Esophagus muscularis mucosa (tissue), 4 donors: ENCODE measurements at regions not wholly inside any gene's neighbourhood (a gene's known extent, or its start where the extent isn't known, plus 50 kb on each side); places are given as distances from the start of the nearest gene placed in this dataset.

Source experiments
- DNase-seq: peaks from one replicate; pipeline ENCODE4 v3.0.0-alpha.2; 2017; ENCODE audit errors: extremely low spot score
- H3K27ac ChIP-seq, 4 donors: fragments of 200-600 bp; sonication (generic); replicated peaks in 1 of 4; 1 replicate in 3 of 4; 2 replicates in 1 of 4; pipeline ENCODE4 v1.5.1; 2016 to 2019; ENCODE audit warnings: mild to moderate bottlenecking in 1 of 4
- H3K27me3 ChIP-seq, 4 donors: fragments of 200-600 bp; sonication (generic); one replicate each; pipeline versions ENCODE4 v1.5.1 to v1.6.0; 2016 to 2019
- H3K36me3 ChIP-seq, 4 donors: fragments of 200-600 bp; sonication (generic); one replicate each; pipeline ENCODE4 v1.5.1; 2016 to 2019
- H3K4me1 ChIP-seq, 4 donors: fragments of 200-600 bp; sonication (generic); one replicate each; pipeline ENCODE4 v1.5.1; 2016 to 2019
- H3K4me3 ChIP-seq, 4 donors: fragments of 200-600 bp; sonication (generic); 1 replicate in 2 of 4; 2 replicates in 2 of 4; pipeline ENCODE4 v1.5.1; 2016 to 2019; ENCODE audit warnings: mild to moderate bottlenecking in 4 of 4, moderate library complexity in 1 of 4
- H3K9me3 ChIP-seq, 4 donors: fragments of 200-600 bp; sonication (generic); 1 replicate in 3 of 4; 2 replicates in 1 of 4; pipeline ENCODE4 v1.5.1; 2016 to 2019
- CTCF ChIP-seq, 3 experiments: fragments of 200-600 bp in 2 of 3; fragments of 450-650 bp in 1 of 3; sonication (generic) in 2 of 3; IDR thresholded peaks; one replicate each; pipeline ENCODE4 v1.5.1; 2017 to 2019; ENCODE audit warnings: antibody characterized with exemption in 3 of 3, mild to moderate bottlenecking in 2 of 3, moderate library complexity in 1 of 3
- EP300 ChIP-seq: sonication (generic); formaldehyde crosslinking; IDR thresholded peaks from one replicate; pipeline ENCODE4 v1.6.1; 2017; ENCODE audit warnings: antibody characterized with exemption
- POLR2A ChIP-seq: fragments of 450-650 bp; IDR thresholded peaks from one replicate; pipeline ENCODE4 v1.6.1; 2017; ENCODE audit warnings: antibody characterized with exemption, moderate library complexity, mild to moderate bottlenecking, low read depth
- POLR2AphosphoS5 ChIP-seq, 2 donors: sonication (generic); formaldehyde crosslinking; IDR thresholded peaks; one replicate each; pipeline ENCODE4 v1.6.1; 2017; ENCODE audit warnings: antibody characterized with exemption in 2 of 2
- WGBS: methylation state at CpG from one replicate; pipeline ENCODE4 v1.1.5; 2018; 5-methylcytosine and 5-hydroxymethylcytosine counted together
- intact Hi-C: fragments of 100-400 bp; cut with DNase I; formaldehyde crosslinking; loops from one replicate; pipeline ENCODE4 v1.15.1; 2023

DNA sequence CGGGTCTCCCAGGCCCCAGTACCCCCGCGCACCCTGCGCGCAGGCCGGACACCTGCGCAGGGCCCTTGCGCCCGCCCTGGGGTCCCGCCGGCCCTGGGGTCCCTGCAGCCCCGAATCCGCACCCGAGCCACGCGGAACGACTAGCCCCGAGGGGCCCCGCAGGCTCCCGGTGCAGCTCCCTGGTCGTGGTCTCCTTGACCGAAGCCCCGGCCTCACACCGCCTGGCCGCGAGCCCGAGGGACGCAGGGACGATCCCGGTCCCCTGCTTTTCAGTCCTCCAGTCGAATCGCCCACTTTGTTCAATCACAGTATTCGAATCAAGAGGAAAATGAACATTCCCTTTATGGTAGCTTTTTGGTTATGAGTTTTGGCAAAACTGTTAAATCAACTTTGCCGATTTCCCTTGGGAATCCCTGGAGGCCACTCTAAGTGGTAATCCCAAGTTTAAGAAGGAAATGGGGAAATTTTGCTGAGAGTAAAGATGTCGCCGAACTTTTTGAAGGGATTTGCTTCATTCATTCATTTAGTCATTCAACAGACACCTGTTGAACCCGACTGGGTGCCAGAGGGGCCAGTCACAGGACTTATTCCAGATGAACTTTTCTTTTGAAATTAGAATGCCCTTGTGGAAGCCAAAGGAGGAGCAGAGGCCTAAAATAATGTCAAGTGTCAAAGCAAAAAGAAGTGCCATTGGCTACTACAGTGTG lies 75.0 kb downstream of the ZIC5 start:
- Histone ChIP-seq H3K4me1 (peaks cover 6 to 20% (median 19%) of the 10 kb centered on the region in 4 donors), H3K36me3 (peaks cover 0 to 5% (median 0%) of the 10 kb centered on the region in 4 donors), H3K4me3 (peak overlapping the region; percentile 45 to 54 (median 48)), H3K9me3 (no peaks in the 10 kb centered on the region), H3K27ac (no peak overlapping the region), H3K27me3 (peaks cover 0 to 82% (median 40%) of the 10 kb centered on the region in 4 donors)
- intact Hi-C loops = no loop called here
- TF ChIP-seq POLR2A (no peak), EP300 (no peak), CTCF (IDR thresholded peaks at IDR 0.05) (no peak), POLR2AphosphoS5 (IDR thresholded peaks at IDR 0.05) (no peak)
- 79% methylated on average over 20 of the region's 37 CpGs for WGBS
- no peak for DNase-seq

GRCh38 chr13:99895444-99896368 lies 75.9 kb downstream of the ZIC5 start:
- DNase-seq = no peak
- no peaks in the 10 kb centered on the region for H3K9me3 ChIP-seq
- TF ChIP-seq CTCF (IDR thresholded peaks at IDR 0.05) (no peak), EP300 (no peak), POLR2A (no peak), POLR2AphosphoS5 (IDR thresholded peaks at IDR 0.05) (no peak)
- peak overlapping the region; percentile 45 to 54 (median 48) for H3K4me3 ChIP-seq
- 9% methylated on average over 30 of the region's 100 CpGs for WGBS
- H3K4me1 ChIP-seq = peaks cover 6 to 20% (median 19%) of the 10 kb centered on the region in 4 donors
- peaks cover 0 to 5% (median 0%) of the 10 kb centered on the region in 4 donors for H3K36me3 ChIP-seq
- intact Hi-C loops = no loop called here
- H3K27ac ChIP-seq = no peak overlapping the region
- peaks cover 0 to 75% (median 39%) of the 10 kb centered on the region in 4 donors for H3K27me3 ChIP-seq

GRCh38 chr13:99894840-99895443 lies 76.6 kb downstream of the ZIC5 start:
- 6% methylated on average over 33 of the region's 33 CpGs for WGBS
- H3K4me3 ChIP-seq = peak overlapping the region; percentile 45 to 54 (median 48)
- intact Hi-C loops = no loop called here
- peaks cover 0 to 68% (median 38%) of the 10 kb centered on the region in 4 donors for H3K27me3 ChIP-seq
- peaks cover 0 to 5% (median 0%) of the 10 kb centered on the region in 4 donors for H3K36me3 ChIP-seq
- DNase-seq = no peak
- H3K9me3 ChIP-seq = no peaks in the 10 kb centered on the region
- peaks cover 6 to 20% (median 19%) of the 10 kb centered on the region in 4 donors for H3K4me1 ChIP-seq
- no peak overlapping the region for H3K27ac ChIP-seq
- TF ChIP-seq POLR2AphosphoS5 (IDR thresholded peaks at IDR 0.05) (no peak), POLR2A (no peak), EP300 (no peak), CTCF (IDR thresholded peaks at IDR 0.05) (no peak)

GRCh38 chr13:99894105-99894839 lies 77.3 kb downstream of the ZIC5 start:
- intact Hi-C loops = no loop called here
- H3K27me3 ChIP-seq = peaks cover 0 to 61% (median 35%) of the 10 kb centered on the region in 4 donors
- no peak overlapping the region for H3K27ac ChIP-seq
- H3K9me3 ChIP-seq = no peaks in the 10 kb centered on the region
- TF ChIP-seq POLR2AphosphoS5 (IDR thresholded peaks at IDR 0.05) = no peak
- WGBS = 83% methylated on average over 13 of the region's 13 CpGs
- H3K4me1 ChIP-seq = peaks cover 6 to 20% (median 19%) of the 10 kb centered on the region in 4 donors
- DNase-seq = no peak
- peak overlapping the region in 2 of 4 donors; percentile 48 to 54 for H3K4me3 ChIP-seq
- H3K36me3 ChIP-seq = peaks cover 0 to 5% (median 0%) of the 10 kb centered on the region in 4 donors
